GM21515 (cell line): ENCODE measurements at regions not wholly inside any gene's neighbourhood (a gene's known extent, or its start where the extent isn't known, plus 50 kb on each side); places are given as distances from the start of the nearest gene placed in this dataset.

Source experiments
- ATAC-seq: cut with Tn5 transposase; IDR thresholded peaks from one replicate; pipeline ENCODE4 v1.9.1; 2021; ENCODE audit not compliant: unreplicated experiment

DNA sequence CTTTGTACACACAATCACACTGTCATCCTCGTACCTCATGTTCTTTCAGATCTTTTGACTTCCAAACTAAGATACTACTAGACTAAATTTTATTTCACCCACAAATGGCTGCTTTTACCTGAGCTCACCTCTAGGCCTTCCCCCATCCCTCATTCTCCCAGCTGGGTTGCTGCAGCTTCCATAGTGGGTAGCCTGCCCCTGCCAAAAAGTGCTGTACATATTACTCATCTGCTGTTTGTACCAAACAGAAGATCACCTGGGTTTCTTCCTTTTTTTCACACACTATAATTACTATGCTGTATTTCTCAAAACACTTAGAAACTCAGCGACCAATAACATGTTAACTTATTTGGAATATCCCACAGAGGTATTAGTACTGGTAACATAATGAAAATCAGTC is 267.6 kb upstream of the PRDM1 start:
- no peak for ATAC-seq

DNA sequence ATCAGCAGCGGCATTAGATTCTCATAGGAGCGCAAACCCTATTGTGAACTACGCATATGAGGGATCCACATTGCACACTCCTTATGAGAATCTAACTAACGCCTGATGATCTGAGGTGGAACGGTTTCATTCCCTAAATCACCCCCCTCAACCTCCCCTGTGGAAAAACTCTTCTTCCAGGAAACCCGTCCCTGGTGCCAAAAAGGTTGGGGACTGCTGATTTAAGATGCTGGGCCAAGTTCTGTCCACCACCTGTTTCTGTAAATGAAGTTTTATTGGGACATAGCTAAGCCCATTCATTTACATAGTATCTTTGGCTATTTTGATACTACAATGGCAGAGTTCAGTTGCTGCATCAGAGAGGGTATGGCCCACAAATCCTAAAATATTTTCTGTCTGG is 268.2 kb upstream of the PRDM1 start:
- ATAC-seq = no peak

DNA sequence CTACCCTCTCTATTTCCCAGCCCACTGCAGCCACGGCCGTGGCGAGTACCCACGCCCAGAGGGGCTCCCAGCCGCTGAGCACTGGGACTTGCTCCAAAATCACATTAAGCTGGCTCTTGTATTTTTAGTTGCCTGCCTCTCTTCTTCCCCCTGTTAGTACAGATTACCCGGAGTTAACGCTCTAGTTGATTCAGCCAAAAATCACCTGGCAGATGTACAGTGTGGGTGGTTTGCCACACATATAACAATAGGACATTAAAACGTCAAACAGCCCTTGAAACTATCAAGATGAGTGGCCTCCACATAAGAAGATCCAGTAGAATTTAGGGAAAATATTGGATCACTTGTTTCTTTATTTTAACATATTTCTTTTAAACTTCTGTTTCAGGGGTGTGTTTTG is 268.8 kb upstream of the PRDM1 start:
- no peak for ATAC-seq

DNA sequence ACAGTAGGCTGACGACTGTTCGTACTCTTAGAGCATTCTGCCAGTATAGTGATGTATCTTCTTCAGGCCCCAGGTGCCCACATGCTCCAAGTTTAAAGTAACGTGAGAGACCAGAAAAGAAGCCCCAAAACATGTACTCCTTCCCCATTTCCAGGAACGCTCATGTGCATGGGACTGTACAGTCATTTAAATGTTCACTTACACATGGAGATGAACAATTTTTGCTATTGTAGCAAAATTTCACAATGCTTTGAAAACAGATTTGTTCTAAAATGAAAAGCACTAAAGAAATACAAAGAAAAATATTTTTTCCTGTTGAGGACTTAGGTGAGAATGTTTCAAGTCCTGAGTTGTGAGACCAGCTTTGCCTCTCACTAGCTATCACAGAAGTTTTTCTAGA is 269.3 kb upstream of the PRDM1 start:
- ATAC-seq = no peak

DNA sequence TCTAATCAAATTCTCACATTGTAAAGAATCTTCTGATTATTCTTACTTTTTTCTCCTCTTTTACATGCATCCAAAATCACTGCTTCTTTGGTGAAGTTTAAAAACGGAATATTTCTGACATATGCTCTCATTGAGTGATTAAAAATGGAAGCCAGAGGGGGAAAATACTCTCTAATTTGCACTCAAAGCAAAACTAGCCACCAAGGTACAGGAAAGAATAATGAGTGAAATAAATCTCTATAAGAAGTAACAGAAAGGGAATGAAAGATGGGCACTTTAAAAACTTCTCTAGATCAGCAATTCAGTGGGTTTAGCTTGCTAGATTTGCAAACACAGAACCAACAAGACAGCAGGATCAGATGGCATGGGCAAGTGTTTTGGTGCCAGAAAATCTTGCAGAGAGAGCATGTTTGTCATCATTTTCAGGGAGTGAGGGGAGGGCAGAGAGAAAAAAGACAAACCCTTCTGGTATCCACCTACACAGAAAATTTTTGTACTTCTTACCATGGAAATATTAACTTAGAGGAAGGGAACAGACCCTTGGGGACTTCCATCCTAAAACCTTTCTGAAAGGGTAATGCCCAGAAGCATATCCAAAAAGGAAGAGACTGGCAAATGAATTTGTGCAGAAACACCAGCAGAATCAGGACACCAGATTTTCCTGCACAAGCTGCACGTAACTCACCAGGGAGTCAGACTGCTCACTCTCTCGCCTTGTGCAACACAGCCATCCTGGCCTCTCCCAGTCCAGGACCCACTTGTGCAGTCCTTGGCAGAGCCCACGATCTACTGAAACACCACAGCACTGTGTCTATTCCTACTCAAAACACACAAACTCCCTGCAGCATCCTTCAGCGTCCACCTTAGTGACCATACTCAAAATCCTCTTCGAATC is 270.2 kb upstream of the PRDM1 start:
- no peak for ATAC-seq

DNA sequence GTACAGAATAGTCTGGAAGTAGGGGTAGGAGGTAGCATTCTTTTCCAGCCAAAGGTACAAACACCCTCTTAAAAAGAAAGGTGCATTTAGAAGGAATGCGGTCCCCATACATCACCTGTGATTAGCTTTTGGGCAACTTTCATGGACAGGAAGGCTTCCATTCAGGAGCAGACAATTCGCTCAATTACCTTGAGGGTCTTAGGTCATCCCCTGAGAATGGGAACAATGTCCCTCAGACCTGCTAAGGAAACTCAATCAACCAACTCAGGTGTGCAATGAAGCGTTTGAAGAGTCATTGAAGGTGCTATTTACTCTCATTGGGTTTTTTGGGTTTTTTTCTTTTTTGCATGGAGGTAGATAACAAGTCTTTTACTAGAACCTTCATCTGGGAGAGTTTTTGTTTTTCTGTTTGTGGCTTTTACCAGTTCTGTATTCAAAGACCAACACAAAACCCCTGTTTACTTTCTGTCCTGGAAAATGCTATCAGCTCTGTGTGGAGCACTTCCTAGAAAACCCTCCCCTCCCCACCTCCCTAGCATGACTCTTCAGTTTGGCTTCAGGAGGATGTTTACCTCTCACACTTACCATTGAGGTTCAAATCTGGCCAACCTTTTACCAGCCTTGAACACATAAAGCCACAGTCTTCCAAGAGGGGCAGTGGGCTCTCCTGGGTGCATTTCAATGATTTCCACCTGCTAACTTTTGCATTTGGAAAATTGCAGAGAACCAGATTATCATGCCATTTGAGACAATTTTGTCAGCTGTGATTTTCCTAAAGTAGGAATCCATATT is 271.2 kb upstream of the PRDM1 start:
- ATAC-seq = no peak

DNA sequence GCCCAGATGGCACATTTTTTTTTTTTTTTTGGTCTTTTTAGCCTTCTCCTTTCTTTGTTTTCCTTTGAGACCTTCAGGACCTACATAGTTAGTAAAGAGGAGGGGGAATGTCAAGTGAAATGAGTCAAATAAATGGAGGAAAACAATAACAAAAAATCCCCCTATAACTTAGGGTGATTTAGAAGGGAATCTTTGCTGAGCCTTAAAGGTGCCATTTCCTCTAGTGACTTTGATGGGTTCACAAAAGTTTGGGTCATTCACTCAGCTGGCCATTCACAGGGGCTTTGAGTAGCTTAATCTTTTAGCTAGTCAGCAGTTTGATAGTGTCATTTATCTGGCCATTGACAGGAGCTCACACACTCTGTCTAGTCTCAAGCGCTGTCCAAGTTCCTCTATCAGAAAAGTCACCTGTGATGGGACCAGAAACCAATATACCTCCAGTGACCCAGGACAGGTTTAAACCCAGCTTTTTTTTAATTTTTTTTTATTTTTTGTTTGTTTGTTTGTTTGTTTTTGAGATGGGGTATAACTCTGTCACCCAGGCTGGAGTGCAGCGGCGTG is 275.1 kb upstream of the PRDM1 start:
- ATAC-seq = no peak

DNA sequence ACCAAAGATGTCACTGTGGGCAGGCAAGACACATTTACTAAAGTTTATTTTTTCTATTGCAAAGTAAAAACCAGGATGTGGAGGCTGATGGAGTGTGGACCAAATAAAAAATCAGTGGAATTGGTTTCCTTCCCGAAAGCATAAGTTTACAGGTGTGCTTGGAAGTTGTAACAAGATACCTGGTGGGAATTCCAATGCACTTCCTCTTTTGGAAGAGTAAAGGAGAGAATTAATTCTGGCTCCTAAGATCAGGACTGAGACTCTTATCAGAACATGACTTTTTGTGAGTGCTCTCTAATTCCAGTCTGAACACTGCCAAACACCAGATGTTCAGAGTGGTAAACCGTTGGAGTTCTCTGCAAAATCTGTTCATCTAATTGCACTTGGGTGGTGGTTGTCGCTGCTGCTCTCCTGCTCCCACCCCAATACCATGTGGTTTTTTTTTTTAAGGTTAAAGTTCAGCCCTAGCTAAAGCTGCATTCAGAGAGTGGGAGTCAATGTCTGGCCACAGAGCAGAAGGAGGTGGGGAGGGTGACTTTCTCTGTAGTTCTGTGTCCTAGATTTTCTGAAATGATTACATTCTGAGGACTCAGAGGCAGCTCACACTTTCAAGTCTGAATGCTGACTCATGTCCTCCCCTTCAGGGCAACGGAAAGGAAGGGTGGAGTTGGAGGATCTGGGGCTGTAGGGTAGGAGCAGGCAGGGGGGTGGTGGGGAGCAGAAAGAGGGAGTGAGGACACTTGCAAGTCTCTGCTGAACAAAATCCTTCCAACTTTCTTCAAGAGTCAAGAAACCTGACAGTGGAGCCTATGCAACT is 275.8 kb upstream of the PRDM1 start:
- no peak for ATAC-seq

DNA sequence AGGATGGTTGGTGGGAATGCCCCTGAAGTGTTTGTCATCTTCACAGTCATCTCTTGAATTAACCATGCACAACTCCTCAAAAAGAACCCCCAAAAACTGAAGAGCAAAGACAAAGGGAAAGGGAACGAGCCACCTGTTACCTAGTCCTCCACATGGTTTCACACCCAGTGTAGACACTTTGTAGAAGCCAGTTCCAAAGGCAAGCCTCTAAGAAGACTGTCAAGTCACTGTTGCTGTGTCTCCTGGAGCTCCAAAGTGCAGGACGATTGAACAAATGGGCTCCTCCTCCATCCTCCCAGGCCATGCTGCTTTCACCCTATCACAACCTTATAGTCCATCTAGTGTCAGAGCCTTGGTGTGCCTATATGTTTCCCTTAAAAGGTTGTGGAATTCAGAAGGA is 277.6 kb upstream of the PRDM1 start:
- no peak for ATAC-seq

DNA sequence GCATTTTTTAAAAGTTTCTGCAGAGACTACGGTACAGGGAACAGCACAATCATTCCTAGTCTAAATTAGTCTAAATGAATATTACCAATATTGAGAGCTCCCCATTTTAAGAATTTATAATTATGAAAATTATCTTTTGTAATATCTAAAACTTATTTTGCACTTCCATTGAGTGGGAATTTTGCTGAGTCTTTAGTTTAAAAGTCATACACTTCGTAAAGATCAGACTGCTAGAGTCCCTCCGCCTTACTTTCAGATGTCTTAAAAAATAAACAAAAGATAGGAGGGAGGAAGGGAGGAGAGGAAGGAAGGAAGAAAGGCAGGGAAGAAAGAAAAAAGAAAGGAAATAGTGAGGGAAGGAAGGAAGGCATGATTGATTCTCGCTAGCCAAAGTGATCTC is 278.2 kb upstream of the PRDM1 start:
- no peak for ATAC-seq

DNA sequence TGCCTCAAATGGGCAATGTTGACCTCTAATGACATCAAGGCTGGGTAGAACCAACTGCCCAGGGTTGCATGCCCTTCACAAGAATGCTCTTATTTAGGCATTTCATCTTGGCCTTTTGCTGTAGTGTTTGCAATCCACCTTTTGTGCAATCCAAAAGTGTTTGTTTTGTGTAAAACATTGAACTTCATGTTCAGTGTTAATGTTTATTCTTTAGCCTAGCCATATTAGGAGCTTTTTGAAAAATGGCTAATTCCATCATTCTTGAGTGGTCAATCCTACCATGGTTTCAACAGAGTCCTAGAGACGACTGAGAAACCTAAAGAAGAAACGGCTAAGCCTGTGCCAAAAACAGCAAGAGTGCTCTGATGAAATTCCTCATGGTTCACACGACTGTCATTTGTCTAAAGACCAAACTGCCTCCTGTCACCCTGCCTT is 279.6 kb upstream of the PRDM1 start:
- no peak for ATAC-seq

DNA sequence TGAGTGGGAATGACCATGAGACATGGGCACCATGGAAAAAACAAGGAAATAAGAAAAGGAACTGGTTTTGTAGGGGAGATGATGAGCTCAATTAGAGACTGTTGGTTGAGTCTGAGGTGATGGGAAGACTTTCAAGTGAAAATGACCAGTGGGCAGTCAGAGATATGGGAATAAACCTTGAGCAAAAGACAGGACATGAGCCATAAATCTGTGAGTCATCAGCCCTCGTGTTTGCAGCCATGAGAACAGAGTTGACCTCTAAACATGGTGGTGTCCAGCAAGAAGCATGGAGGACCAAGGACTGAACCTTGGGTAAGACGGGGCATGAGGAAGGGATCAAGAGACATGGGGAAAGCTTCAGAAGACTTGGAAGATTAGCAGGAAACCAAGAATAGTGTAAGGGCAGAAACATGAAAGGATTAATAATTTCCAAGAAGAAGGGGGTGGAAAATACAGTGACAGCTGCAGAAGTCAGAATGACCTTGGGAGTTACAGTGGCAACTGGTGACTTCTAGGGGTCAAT is 280.6 kb upstream of the PRDM1 start:
- no peak for ATAC-seq

DNA sequence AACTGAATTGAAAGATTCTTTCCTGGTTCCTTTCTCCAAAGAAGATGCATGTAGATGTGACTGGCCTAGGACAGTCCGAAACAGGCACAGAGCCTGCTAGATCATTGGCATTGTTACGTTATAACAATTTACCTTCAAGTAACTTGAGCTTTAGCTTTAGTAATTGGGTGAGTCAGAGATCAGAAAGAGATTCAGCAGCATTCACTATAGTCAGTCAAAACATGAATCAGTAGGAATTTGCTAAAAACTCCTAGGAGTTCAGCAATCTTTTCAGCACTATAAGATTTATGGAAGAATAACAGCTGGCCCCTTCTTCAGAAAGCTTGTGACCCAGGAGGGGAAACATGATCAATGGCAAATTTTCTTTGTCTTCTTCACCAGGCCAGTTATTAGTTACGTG is 281.7 kb upstream of the PRDM1 start:
- ATAC-seq = no peak

DNA sequence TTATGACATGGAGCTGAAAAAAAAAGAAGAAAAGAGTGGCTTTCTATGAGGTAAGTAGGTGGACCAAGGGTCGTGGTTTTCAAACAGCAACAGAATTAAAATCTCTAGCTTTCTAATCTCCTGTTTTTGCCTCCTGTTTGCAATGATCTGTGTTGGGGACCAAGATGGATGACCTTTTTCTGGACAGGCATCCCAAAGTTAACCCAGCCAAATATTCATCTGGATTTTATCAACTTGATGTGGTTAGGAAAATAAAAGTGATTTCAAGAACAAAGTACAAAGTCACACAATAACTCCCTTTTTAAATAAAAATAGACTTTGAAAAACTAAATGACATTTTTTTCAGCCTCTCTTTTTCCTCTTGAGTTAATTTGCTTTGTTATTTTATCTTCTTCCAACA is 282.1 kb upstream of the PRDM1 start:
- no peak for ATAC-seq

DNA sequence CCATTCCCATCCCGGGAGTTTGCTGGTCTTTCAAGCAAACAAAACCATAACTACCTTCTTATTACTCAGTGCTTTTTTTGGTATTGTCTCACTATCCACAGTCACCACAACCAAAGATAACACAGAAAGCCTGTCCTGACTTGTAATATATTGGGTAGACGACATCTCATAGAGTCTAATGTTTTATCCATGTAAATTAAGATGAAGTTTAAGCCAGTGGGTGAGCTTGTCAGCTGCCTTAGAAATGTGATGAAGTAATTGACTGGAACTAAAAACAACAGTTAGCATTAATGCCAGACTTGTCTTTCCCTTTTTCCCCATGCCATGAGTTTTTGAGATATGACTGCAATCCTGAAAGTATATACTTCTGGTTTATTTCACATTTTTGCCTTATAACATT is 282.7 kb upstream of the PRDM1 start:
- ATAC-seq = no peak

DNA sequence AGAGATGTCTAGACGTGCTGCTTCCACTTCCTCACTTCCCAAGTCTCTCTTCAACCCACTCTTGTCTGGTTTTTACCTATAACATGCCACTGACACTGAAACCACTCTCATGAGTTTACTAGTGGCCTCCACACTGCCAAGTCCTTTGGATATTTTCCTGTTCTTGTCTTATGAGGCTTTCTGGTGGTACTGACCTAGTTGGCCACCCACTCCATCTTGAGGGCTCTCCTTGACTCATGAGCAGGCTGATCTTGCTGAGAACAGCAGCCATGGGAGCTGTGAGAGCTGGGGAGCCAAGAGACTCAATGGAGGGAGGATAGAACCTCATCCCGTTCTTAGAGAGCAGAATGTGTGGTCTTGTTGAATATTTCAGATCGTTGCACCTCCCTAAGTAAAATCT is 283.4 kb upstream of the PRDM1 start:
- ATAC-seq = no peak

DNA sequence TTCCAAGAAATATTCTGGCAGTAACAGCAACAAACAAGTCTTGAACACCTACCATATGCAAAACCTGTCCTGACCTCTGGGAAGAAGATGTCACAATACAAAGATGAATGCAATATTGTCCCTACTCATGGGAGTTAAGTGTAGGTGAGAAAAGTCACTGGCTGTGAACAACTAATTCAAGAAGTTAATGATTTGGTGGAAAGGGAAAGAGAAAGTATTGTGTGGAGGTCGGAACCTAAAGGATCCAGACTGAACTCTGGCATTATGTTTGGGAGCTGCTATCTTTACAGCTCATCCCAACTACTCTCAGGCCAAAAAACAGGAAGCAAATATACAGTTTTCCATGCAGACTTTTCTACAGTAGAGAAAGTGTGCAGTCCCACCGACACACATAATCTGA is 285.3 kb upstream of the PRDM1 start:
- ATAC-seq = no peak

DNA sequence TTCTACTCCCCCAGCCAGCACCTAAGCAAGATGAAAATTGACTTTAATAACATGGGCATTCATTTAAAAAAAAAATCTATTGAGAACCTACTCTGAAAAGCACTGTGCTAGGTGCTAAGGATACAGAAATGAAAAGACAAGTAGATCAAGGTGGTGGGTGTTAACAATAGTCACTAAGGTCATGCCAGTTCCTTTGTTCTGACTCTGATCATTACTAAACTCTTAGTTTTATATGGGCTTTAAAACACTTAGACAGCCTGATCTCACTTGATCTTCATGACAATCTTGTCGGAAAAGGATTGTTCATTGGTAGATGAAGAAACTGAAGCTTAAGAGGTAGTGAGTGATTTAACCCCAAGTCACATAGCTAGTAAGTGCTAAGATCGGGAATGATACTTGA is 285.7 kb upstream of the PRDM1 start:
- ATAC-seq = no peak

DNA sequence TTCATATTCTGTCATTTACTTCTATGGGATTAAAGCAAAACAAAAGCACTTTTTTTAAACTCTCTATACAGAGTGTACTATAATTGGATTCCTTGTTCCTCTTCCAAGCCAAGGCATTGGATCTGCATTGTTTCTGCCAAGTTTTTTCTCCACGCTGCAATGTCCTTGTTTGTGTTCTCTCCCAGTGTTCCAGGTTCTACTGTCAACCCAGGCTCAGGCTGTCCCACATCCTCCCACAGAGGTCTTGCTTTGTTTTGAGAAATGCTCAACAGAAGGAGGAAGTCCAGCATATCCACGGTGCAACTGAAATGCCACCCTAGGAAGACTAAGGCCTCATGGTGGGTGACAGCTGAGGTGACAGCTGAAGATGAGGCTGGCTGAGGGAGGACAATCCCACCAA is 287.1 kb upstream of the PRDM1 start:
- no peak for ATAC-seq

DNA sequence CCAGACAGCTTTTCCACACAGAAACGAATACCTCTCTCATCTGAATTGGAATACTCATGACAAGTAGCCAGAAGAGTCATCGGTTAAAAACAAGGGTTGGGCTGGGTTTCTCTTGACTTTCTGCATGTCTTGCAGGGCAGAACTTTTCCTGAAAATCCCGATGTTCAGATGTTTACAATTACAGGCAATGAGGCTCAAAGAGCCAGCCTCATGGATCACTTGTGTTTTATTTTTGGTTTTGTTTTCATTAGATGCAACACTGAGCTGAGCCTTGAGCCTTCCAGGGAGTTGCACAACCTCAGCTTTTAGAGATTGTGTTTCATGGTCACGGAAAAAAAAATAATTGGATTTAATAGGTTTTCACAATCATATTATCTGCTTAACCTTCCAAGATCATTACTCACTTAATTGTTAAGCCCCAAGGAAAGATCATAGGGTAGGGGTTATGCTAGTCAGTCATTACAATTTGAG is 288.1 kb upstream of the PRDM1 start:
- ATAC-seq = no peak
